Ammon's horn (tissue), 1 donor: ENCODE measurements at regions not wholly inside any gene's neighbourhood (a gene's known extent, or its start where the extent isn't known, plus 50 kb on each side); places are given as distances from the start of the nearest gene placed in this dataset.
"Not testable (repeated sequence)": the region's sequence is repeated elsewhere in the genome, so short reads cannot be mapped to it uniquely, and the experiment has no call there.

Source experiments
- DNase-seq: peaks from one replicate; pipeline ENCODE4 v3.0.0-alpha.2; 2016; ENCODE audit warnings: low spot score

DNA sequence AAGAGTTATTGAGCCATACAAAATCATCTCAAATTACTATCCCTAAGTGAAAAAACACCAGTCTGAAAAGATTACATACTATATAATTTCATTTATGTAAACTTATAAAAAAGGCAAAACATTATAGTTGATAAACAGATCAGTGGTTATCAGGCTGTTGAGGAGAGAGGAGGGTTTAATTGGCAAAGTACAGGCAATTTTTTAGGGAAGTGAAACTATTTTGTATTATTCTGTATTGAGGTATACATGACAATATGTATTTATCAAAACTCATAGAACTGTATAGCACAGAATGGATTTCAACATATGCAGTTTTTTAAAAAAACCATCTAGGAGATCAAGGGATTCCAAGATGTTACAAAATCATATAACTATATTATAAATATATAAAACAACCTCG, 403.7 kb downstream of the LTN1 start:
- no peak for DNase-seq

GRCh38 chr21:28587748-28588147, 404.9 kb downstream of the LTN1 start:
- DNase-seq = no peak

DNA sequence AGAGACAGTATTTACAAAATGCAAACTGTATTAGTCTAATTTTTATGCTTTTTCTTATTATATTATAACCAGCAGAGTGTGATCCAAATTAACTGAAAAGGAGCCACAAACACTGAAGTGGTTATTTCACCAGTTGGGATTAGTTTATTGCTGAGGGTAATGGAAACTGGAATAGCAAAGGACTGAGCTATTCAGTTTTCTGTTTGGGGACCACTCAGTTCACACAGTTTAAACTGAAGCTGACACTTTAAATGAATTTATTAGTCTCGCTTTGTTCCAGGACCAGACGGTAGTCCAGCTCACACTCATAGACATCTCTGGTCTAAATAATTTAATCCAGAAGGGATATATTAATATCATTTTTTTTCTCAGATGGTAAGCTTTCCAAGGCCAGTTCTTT, 410.7 kb downstream of the LTN1 start:
- no peak for DNase-seq

DNA sequence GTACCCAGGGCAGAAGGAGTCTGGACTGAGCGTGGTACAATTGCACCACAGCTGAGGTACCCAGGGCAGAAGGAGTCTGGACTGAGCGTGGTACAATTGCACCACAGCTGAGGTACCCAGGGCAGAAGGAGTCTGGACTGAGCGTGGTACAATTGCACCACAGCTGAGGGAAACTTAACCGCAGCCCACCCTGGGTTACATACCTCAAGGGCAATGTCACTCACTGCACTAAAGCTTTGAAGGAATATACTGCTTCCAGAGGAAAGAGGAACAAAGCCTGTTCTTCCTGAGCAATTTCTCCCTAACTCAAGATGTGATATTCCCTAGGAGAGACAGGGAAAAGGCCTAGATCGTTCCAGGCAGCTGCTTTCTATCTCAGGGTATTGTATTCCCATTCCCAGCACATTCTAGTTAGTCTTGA, 411.4 kb downstream of the LTN1 start:
- not testable (repeated sequence) for DNase-seq

DNA sequence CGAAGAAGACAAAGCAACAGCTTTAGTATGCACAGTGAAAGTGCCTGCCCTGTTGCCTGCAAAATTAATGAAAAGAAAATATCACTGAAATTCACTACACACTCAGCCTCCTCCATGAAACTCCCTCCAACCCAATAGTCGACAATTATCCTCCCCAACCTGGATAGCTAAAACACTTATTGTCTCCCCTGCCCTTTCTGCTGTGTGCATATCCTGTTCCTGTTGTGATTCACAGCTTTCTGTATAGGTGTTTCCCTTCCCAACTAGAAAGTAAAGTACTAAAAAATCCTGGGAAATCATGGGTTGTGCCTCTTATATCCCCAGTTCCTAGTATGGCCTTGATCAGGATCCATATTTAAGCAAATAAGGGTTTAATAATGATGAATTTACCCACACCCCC, 412.1 kb downstream of the LTN1 start:
- no peak for DNase-seq

- DNase-seq = no peak
Observed at GRCh38 chr21:28579986-28580550, 412.6 kb downstream of the LTN1 start.

- no peak for DNase-seq
Observed at GRCh38 chr21:28568692-28569091, 424.0 kb downstream of the LTN1 start.

DNA sequence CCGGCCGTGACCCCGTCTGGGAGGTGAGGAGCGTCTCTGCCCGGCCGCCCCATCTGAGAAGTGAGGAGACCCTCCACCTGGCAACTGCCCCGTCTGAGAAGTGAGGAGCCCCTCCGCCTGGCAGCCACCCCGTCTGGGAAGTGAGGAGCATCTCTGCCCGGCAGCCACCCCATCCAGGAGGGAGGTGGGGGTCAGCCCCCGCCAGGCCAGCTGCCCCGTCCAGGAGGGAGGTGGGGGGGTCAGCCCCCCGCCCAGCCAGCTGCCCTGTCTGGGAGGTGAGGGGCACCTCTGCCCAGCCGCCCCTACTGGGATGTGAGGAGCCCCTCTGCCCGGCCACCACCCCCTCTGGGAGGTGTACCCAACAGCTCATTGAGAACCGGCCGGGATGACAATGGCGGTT, 428.7 kb downstream of the LTN1 start:
- not testable (repeated sequence) for DNase-seq

DNA sequence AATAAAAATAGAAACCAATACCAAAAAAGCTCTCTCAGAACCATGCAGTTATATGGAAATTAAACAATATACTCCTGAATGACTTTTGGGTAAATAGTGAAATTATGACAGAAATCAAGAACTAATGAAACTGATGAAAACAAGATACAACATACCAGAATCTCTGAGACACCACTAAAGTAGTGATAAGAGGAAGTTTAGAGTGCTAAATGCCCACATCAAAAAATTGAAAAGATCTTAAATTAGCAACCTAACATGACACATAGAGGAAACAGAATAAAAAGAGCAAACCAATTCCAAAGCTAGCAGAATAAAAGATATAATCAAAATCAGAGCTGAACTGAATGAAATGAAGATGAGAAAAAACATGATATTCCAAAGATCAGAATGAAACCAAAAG, 430.9 kb downstream of the LTN1 start:
- no peak for DNase-seq

- no peak for DNase-seq
Observed at GRCh38 chr21:28554660-28555475, 437.8 kb downstream of the LTN1 start.

GRCh38 chr21:28550057-28550825, 442.4 kb downstream of the LTN1 start:
- no peak for DNase-seq

DNA sequence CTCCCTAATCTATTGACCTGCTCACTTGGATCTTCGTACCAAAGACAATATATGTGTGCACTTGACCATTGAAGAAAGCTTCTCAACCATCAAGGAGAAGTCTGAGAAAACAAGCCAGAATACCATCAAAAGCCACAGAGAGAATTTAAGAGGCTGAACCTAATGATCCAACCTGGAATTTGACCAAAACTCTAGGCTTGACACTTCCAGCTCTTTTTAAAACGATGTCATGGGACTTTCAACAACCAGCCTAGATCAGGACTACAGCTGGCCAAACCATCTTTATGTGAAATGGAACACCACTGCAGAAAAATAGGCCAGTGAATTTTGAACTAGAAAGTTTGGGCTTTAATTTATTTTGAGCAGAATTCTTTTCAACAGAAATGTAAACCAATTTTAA, 444.4 kb downstream of the LTN1 start:
- no peak for DNase-seq

DNA sequence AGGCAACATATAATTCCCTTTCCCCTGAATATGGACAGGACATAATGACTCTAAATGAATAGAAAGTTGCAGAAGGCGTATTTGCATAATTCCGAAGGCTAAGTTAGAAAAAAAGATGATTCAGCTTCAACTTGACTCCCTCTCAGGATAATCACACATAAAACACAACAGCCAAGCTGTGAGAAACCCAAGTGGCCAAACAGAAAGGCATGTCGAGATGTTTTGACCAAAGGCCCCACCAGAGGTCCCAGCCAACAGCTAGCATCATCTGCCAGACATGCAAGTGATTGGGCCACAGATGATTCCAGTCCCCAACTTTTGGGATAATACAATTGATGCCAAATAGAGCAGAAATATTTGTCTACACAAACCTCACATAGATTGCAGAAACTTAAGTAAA, 444.9 kb downstream of the LTN1 start:
- no peak for DNase-seq

- DNase-seq = no peak
Observed at GRCh38 chr21:28543975-28544374, 448.7 kb downstream of the LTN1 start.

DNA sequence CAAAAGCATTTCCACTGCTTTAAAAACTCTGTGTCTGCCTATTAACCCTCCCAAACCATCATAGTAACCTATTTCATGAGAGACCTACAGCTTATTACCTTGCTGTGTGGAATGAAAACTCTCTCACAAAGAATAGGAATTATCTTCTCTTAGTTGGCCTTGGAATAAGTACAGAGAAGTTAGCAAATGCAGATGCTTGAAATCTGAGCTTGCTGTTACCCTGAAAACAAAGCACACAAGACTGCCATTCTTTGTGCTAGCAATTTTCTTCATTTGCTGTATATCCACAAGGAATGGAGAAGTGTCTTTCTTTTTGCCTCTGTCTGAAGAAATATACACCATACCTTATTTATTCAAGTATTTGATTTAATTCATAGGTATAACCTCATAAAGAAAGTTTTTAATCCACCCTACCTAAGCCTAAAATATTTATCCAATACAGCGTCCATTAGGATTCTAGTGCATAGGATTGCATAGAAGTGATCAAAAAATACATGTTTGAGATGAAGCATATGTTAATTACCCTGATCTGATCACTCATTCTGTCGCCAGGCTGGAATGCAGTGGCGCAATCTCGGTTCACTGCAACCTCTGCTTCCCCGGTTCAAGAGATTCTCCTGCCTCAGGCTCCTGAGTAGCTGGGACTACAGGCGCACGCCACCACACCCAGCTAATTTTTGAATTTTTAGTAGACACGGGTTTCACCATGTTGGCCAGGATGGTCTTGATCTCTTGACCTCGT, 451.1 kb downstream of the LTN1 start:
- no peak for DNase-seq

- no peak for DNase-seq
Observed at GRCh38 chr21:28540514-28540913, 452.2 kb downstream of the LTN1 start.

- no peak for DNase-seq
Observed at GRCh38 chr21:28539623-28539988, 453.1 kb downstream of the LTN1 start.

DNA sequence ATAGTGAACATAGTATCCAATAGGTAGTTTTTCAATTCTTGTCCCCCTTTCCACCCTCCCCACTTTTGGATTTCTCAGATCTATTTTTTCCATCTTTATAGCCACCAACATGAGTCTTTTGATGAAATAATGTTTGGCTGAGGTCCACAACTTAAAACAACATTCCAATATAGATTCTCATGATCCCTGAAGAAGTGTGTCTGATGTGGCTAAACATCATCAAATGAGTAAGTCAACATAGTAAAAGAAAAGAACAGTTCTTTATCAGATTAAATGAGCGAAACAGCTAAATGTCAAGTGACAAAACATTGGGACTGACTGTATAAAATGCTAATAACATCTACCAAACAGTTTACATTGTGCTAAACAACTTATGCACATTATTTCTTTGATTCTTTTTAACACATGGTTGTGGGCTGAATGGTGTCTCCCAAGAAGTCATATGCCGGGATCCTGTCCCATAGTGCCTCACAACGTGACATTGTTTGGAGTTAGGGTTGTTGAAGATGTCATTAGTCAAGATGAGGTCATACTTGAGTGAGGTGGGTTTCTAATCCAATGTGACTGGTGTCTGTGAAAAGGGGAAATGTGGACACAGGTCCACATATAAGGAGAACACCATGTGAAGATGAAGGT, 453.6 kb downstream of the LTN1 start:
- no peak for DNase-seq

- no peak for DNase-seq
Observed at GRCh38 chr21:28537371-28538079, 455.2 kb downstream of the LTN1 start.

GRCh38 chr21:28532446-28532845, 460.2 kb downstream of the LTN1 start:
- no peak for DNase-seq

GRCh38 chr21:28523367-28523766, 469.3 kb downstream of the LTN1 start:
- no peak for DNase-seq
